Ascending aorta (tissue), 2 donors: ENCODE measurements at regions not wholly inside any gene's neighbourhood (a gene's known extent, or its start where the extent isn't known, plus 50 kb on each side); places are given as distances from the start of the nearest gene placed in this dataset.

ENCODE experiments used
- DNase-seq, 2 donors: peaks; one replicate each; pipeline ENCODE4 v3.0.0-alpha.2; 2019; ENCODE audit warnings: low spot score in 2 of 2
- H3K27ac ChIP-seq, 2 donors: fragments of 200-600 bp; sonication (generic); one replicate each; pipeline ENCODE4 v1.5.1; 2016 to 2017; ENCODE audit warnings: mild to moderate bottlenecking in 1 of 2
- H3K27me3 ChIP-seq: fragments of 200-600 bp; sonication (generic); one replicate; pipeline ENCODE4 v1.5.1; 2017
- H3K36me3 ChIP-seq, 2 donors: fragments of 200-600 bp; sonication (generic); one replicate each; pipeline ENCODE4 v1.5.1; 2016
- H3K4me1 ChIP-seq, 2 donors: fragments of 200-600 bp; sonication (generic); one replicate each; pipeline ENCODE4 v1.5.1; 2016 to 2017; ENCODE audit warnings: mild to moderate bottlenecking in 1 of 2
- H3K4me3 ChIP-seq, 2 donors: fragments of 200-600 bp; sonication (generic); one replicate each; pipeline ENCODE4 v1.5.1; 2016 to 2017; ENCODE audit warnings: mild to moderate bottlenecking in 1 of 2
- H3K9me3 ChIP-seq, 2 donors: fragments of 200-600 bp; sonication (generic); one replicate each; pipeline ENCODE4 v1.5.1; 2016
- intact Hi-C: fragments of 100-400 bp; cut with DNase I; formaldehyde crosslinking; loops from one replicate; pipeline ENCODE4 v1.15.1; 2023
- TF ChIP-seq, protein P1 (sequence below), 3 experiments: fragments of 200-600 bp in 2 of 3; fragments of 450-650 bp in 1 of 3; sonication (generic) in 2 of 3; IDR thresholded peaks; one replicate each; pipeline ENCODE4 v1.5.1; 2016 to 2019; ENCODE audit warnings: antibody characterized with exemption in 3 of 3, mild to moderate bottlenecking in 1 of 3, moderate library complexity in 1 of 3

DNA sequence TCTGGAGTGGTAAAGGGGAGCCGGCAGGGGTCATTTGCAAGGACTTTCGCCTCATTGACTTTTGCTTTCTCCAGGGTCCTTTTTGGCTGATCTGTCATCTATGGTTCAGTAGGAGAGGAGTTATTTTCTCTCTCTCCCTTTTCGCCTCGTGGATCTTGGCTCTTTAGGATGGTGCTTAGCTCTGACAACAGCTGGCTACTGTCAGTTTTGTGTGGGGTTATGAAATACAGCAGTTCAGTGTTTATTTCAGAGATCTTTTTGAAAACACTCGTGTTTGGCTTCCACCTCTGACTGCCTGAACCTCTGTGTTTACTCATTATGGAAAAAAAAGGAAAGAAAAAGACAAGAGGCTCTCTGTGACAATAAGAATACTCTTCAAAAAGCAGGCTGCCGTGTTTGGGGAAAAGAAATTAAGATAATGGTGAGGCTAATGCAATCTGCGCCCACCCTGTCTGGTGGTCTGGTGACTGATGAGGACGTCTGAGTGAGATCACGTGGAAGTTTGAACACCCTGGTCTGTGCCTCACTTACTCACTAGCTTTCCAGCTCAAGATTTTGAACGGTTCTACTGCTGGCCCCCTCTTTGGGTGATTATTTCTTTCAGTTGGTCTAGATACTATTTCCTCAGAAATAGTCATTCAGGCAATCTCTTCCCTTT lies 567.7 kb downstream of the CAAP1 start:
- H3K27ac ChIP-seq, result no peak overlapping the region

DNA sequence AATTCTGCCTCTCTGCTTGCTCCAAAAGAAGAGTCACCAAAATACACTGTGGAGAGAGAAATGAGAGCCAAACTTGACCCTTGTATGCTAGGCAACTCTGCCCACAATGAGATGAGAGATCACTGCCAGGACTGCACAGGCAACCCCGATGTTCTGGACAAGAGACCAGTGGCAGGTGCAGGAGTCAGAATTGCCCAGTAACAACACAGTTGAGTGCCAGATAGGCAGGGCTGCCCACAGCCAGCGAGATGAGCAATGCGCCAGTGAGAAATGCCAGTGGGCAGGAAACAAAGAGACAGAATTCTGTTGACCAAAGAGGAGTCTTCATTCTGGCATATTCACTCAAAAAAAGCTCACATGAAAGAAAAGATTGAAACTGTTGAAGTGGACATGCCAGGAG lies 570.7 kb downstream of the CAAP1 start:
- no peaks in the 10 kb centered on the region for H3K36me3 ChIP-seq
- TF ChIP-seq, protein P1, sequence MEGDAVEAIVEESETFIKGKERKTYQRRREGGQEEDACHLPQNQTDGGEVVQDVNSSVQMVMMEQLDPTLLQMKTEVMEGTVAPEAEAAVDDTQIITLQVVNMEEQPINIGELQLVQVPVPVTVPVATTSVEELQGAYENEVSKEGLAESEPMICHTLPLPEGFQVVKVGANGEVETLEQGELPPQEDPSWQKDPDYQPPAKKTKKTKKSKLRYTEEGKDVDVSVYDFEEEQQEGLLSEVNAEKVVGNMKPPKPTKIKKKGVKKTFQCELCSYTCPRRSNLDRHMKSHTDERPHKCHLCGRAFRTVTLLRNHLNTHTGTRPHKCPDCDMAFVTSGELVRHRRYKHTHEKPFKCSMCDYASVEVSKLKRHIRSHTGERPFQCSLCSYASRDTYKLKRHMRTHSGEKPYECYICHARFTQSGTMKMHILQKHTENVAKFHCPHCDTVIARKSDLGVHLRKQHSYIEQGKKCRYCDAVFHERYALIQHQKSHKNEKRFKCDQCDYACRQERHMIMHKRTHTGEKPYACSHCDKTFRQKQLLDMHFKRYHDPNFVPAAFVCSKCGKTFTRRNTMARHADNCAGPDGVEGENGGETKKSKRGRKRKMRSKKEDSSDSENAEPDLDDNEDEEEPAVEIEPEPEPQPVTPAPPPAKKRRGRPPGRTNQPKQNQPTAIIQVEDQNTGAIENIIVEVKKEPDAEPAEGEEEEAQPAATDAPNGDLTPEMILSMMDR (IDR thresholded peaks at IDR 0.05), result no peak
- DNase-seq, result no peak
- no peaks in the 10 kb centered on the region for H3K27me3 ChIP-seq
- no peaks in the 10 kb centered on the region for H3K4me1 ChIP-seq
- no peak overlapping the region for H3K27ac ChIP-seq
- no peaks in the 10 kb centered on the region for H3K9me3 ChIP-seq
- intact Hi-C loops, result no loop called here
- no peak overlapping the region for H3K4me3 ChIP-seq

More for the DNA sequence above, 567.7 kb downstream of the CAAP1 start:
- intact Hi-C loops, result no loop called here
- TF ChIP-seq, protein P1 (IDR thresholded peaks at IDR 0.05), result no peak
- Histone ChIP-seq H3K9me3 (no peaks in the 10 kb centered on the region), H3K36me3 (no peaks in the 10 kb centered on the region), H3K27me3 (no peaks in the 10 kb centered on the region), H3K4me3 (no peak overlapping the region), H3K4me1 (no peaks in the 10 kb centered on the region)
- no peak for DNase-seq

DNA sequence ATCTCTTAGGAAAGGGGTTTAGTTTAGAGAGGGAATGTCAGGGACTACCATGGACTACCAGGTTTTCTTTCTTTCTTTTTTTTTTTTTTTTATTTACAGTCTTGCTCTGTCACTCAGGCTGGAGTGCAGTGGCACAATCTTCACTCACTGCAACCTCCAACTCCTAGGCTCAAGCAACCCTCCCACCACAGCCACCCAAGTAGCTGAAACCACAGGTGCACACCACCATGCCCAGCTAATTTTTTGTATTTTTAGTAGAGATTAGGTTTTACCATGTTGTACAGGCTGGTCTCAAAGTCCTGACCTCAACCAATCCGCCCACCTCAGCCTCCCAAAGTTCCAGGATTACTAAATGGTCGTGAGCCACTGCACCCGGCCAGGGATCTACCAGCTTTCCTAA lies 572.7 kb downstream of the CAAP1 start:
- no peaks in the 10 kb centered on the region for H3K36me3 ChIP-seq
- no peaks in the 10 kb centered on the region for H3K9me3 ChIP-seq
- no peak for DNase-seq
- intact Hi-C loops, result no loop called here
- no peak overlapping the region for H3K27ac ChIP-seq
- TF ChIP-seq, protein P1 (IDR thresholded peaks at IDR 0.05), result no peak
- H3K4me1 ChIP-seq, result no peaks in the 10 kb centered on the region
- no peaks in the 10 kb centered on the region for H3K27me3 ChIP-seq
- H3K4me3 ChIP-seq, result no peak overlapping the region

DNA sequence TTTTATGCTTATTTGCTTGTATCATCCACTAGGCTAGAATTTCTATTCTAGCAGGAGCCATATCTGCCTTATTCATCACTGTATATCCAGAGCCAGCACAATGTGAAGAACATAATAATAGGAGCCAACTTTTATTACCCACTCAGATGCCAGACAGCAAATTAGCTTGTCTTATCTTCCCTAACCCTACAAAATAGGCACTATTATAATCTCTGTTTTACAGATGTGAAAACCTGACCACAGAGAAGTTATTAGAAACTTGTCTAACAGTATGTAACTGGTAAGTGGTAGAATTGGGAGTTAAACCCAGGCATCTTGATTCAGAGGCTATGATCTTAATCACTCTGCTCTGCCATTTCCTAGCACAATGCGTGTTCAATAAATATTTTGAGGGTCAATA lies 579.5 kb downstream of the CAAP1 start:
- DNase-seq, result no peak
- intact Hi-C loops, result no loop called here
- Histone ChIP-seq H3K4me3 (no peak overlapping the region), H3K36me3 (no peaks in the 10 kb centered on the region), H3K27me3 (no peaks in the 10 kb centered on the region), H3K4me1 (no peaks in the 10 kb centered on the region), H3K27ac (no peak overlapping the region), H3K9me3 (no peaks in the 10 kb centered on the region)
- TF ChIP-seq, protein P1 (IDR thresholded peaks at IDR 0.05), result no peak

- H3K4me1 ChIP-seq, result no peaks in the 10 kb centered on the region
- H3K27ac ChIP-seq, result no peak overlapping the region
- H3K4me3 ChIP-seq, result no peak overlapping the region
- intact Hi-C loops, result no loop called here
- TF ChIP-seq, protein P1 (IDR thresholded peaks at IDR 0.05), result no peak
- no peaks in the 10 kb centered on the region for H3K9me3 ChIP-seq
- DNase-seq, result no peak
- no peaks in the 10 kb centered on the region for H3K27me3 ChIP-seq
- H3K36me3 ChIP-seq, result no peaks in the 10 kb centered on the region
These were observed 581.1 kb downstream of the CAAP1 start for GRCh38 chr9:26311463-26311995.
